ENCODE measurements at regions not wholly inside any gene's neighbourhood (a gene's known extent, or its start where the extent isn't known, plus 50 kb on each side); places are given as distances from the start of the nearest gene placed in this dataset.
A peak's percentile ranks its signal among the peaks of the same experiment; 100 is the strongest.
"Not testable (repeated sequence)": the region's sequence is repeated elsewhere in the genome, so short reads cannot be mapped to it uniquely, and the experiment has no call there.

DNA sequence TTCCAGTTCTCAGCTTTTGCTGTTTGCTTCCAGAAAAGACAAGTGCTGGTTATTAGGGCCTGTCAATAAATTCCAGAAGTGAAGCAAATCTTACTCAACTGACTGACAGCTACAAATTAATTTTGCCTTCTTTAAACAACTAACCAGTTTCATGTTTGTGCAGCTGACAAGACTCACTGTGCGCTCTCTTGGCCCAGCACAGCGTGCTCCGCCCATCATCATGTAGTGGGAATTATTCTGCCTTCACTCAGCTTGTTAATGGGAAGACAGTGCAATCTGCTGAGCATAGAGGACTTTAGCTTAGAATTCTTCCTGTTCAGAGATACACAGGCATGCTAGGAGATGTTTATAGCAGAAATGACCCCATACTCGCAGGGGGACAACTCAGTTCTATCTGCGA lies 808.9 kb downstream of the CCSER2 start:
- DNase-seq (ENCODE audit: low spot score) = no peak

- no peak for DNase-seq (ENCODE audit: low spot score)
These were observed 809.7 kb downstream of the CCSER2 start for GRCh38 chr10:85138046-85138445.

- DNase-seq (ENCODE audit: low spot score) = no peak
These were observed 810.7 kb downstream of the CCSER2 start for GRCh38 chr10:85139124-85139523.

GRCh38 chr10:85141520-85141919 lies 813.1 kb downstream of the CCSER2 start:
- not testable (repeated sequence) for DNase-seq (ENCODE audit: low spot score)

DNA sequence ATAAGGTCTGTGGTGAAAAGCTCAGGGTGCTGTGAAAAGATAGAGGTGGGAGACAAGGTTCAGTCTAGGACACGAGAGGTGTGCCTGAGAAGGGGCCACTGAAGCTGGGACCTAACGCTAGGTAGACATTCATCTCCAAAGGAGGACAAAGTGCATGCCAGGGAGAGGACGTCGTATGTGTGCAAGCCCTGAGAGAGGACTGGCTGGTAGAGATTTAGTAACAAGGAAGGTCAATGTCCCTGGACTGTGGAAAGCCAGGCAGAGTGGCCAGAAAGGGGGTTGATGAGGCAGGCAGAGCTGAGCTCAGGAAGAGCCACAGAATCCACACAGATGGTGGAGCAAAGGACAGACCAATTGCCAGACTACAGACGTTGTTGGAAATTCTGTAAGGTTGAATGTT lies 817.6 kb downstream of the CCSER2 start:
- no peak for DNase-seq (ENCODE audit: low spot score)

DNA sequence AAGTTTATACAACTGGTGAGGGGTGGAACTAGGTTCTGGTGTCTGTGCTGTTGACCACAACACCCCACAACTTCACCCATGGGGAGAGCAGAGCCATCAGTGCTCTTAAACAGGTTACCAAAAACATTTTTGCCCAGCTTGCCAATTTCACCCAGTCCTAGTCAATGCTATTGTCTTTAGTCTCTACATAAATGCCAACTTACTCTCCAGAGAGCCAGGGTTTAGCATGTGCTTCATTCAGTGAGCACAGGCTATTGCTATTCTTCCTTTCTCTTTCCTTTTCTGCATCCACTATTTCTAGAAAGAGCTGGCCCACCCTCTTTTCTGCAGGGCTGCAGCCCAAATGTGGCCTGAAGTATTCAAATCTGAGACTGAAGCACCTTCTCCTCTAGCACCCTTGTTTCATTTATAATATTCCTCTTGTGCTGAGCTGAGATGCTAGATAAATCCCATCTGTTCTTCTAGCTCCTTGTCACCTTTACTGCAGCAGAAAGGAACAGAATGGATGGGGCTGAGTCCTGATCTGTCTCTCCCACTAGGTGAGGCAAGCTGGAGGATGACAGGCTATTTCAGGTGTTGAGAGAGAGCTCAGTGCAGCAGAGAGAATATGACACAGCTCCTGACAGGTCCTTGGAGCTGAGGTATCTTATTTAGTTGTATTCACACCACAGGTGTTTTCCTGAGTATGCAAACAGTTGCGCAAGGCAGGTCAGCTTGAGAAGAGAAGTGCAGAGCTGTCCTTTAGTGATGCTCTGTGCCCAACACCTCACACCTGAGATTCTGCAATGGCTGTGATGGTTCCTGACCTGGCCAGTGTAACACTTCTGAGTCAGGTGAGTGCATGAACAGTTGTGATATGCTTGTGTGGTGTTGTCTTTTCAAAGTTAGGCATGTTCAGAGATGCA lies 819.2 kb downstream of the CCSER2 start:
- no peak for DNase-seq (ENCODE audit: low spot score)

- no peak for DNase-seq (ENCODE audit: low spot score)
These were observed 820.6 kb downstream of the CCSER2 start for GRCh38 chr10:85148693-85149640.

- no peak for DNase-seq (ENCODE audit: low spot score)
These were observed 821.4 kb downstream of the CCSER2 start for GRCh38 chr10:85149766-85150165.

DNA sequence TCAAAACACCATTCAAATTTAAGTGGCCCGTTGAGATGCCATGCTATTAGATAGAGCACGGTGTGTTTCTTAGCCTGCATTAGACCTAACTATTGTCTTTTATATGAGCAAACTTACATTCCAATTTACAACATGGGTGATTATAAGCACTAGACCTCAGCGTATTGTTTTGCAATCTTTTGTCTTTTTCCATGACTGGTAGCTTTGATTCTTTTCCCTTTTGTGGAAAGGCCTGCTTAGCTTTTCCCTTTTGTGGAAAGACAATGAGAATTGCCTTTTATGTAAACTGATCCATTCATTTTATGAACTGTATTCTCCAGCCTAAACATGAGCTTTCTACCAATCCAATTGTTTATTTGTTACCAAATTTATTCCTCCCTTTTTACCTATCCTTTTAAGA lies 823.1 kb downstream of the CCSER2 start:
- DNase-seq (ENCODE audit: low spot score) = no peak

- no peak for DNase-seq (ENCODE audit: low spot score)
These were observed 824.1 kb downstream of the CCSER2 start for GRCh38 chr10:85152496-85152895.

- DNase-seq (ENCODE audit: low spot score) = no peak
These were observed 824.5 kb downstream of the CCSER2 start for GRCh38 chr10:85152911-85153310.

DNA sequence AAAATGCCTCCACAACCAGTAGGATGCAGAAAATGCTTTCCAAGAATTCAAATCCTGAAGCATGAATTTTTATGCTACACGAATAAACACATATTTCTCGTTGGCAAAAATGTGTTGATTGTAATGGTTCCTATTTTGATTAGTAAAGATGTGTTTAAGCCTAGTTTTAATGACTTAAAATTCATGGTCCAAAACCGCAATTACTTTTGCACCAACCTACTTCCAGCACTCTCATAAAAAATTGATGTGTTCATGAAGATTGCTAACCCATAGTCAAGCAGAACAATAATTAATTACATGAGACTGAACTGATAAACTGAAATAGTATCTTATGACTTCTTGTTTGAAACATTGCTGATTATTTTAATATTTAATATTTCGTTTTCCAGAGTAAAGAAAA lies 828.8 kb downstream of the CCSER2 start:
- DNase-seq (ENCODE audit: low spot score) = no peak

DNA sequence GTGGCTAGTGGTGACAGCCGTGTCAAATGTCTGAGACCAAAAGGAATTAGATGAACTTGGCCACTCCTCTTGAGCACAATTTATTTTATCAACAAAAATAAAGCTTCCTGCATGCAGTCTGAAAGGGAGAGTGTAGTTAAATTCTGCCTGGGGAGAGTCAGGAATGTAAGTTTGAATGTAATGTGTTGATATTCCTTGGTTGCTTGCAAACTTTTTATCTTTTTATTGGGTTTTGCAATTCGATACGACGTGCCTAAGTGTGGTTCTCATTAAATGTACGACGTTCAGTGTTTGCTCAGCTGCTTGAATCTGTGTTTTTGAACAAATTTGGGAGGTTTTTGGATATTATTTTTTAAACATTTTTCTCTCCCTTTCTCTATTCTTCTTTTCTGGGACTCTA lies 839.9 kb downstream of the CCSER2 start:
- no peak for DNase-seq (ENCODE audit: low spot score)

- no peak for DNase-seq (ENCODE audit: low spot score)
These were observed 841.6 kb downstream of the CCSER2 start for GRCh38 chr10:85170026-85170425.

DNA sequence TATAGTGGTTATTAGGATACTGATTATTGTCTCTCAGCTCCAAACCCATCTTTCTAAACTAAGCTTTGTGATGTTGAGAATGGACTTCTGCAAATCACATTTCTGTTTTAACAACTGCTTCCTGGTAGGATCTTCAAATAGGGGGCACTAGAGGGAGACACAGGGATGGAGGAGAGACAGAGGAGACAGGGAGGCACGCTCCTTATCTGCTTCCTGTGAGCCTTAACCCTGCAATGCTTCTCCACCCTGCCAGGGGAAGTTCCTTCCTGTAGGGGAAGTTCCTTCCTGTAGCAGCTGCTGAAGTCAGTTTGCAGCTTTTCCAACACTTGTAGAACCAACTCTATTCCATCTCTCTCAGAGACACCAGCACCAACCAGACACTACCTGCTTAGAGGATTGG lies 847.2 kb downstream of the CCSER2 start:
- DNase-seq (ENCODE audit: low spot score) = peak; percentile 27

DNA sequence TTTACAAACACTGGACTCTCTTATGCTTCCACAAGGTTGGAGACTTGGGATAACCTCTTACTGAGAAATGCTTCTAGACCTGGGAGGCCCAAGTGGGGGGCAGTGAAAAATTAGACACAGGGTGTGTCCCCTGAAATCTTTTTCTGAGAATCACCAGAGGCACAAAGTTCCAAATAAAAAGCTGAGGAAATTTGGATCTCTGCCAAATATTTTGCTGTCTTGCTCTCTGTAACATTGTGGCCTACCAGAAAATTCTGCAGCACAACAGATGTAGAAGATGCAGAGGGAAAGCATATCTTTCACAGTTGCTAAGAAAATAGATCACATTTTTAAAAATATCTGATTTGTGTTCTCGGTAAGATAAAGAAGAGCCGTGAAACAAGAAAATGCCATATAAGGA lies 849.4 kb downstream of the CCSER2 start:
- DNase-seq (ENCODE audit: low spot score) = no peak

DNA sequence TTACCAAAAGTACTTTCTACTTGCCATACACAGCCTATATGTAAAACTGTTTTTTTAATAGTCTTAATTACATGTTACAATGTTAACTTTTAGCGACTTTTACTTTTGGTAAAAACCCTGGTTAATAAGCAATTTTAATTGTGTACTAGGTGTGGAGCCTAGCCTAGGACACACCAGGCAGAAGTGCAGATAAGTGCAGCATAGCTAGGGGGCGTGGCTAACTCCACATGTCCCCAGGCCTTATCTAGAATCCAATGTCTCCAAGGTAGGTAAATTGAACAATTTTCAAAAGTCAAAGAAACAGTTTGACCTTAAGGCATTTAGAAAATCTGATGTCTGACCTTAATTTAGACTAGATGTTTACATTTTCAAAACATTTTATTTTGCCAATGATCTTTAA lies 858.7 kb downstream of the CCSER2 start:
- no peak for DNase-seq (ENCODE audit: low spot score)

DNA sequence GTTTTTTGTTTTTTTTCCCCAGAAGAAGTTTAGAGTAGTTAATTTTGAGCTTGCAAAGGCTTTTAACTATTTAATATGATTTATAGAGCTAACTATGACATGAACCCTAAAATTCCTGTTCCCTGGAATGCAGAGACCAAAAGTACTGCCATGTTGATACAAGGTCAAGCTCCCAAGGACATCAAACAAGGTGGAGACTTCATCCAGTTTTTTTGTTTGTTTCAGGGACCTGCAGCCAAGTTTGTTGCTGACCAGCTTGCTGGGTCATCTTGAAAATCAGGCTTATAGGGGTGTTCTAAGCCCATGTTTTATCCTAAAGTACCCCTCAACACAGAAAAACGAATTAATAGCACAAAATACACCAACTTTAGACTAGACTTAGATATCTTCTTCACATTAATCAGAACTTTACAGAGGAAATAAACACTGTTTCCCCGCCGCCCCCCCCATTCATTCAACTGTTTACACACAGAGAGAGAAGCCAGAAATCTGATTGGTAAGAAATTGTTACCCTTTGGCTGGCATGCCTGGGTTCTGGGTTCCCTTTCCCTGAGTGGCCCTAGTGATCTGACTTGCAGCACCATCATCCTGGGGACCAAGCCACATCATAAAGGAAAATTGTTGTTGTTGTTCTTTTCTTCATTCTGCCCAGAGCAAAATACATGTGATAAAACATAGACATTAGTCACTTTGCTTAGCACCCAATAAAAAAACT lies 860.5 kb downstream of the CCSER2 start:
- DNase-seq (ENCODE audit: low spot score) = no peak

DNA sequence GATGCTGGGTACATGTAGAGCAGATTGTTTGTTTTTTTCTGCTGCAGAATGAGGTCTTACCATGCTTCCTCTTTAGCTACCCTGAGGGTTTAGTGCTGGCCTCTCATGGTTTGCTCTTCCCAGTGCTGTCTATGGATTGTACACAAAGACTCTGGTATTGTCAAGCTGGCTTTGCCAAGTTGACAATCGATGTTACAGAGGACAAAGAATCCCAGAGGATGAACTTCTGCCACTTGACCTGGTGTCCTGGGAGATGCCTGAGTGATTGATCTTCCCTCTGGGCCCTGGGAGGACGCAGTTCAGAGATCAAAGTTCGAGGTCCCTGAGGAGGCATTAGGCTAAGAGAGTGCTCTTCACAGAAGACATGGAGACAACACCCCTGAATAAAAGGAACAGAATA lies 865.4 kb downstream of the CCSER2 start:
- no peak for DNase-seq (ENCODE audit: low spot score)

- DNase-seq (ENCODE audit: low spot score) = no peak
These were observed 866.3 kb downstream of the CCSER2 start for GRCh38 chr10:85194706-85195105.

GRCh38 chr10:85195596-85195995 lies 867.2 kb downstream of the CCSER2 start:
- no peak for DNase-seq (ENCODE audit: low spot score)

DNA sequence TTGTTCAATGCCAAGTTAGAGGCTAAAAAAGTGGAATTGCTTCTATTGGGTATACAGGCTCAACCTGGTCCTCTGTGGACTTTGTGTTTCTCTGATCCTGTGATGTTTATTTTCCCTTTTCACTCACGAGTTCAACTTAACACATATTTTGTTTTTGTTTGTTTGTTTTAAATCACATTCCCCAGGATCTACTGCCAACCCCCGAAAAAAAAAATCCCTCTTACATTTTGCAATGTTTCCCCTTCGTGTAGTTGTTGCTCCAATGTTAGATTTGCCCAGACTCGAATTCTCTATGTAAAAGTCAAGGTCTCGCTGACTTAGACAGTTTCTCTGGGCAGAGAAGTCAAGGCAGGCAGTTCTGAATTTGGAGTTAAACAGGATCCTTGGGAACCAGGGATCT lies 876.4 kb downstream of the CCSER2 start:
- DNase-seq (ENCODE audit: low spot score) = no peak
